Osteocyte (in vitro differentiated cells): ENCODE measurements at regions not wholly inside any gene's neighbourhood (a gene's known extent, or its start where the extent isn't known, plus 50 kb on each side); places are given as distances from the start of the nearest gene placed in this dataset.

Experiments used
- DNase-seq: peaks from one replicate; pipeline ENCODE4 v3.0.0; 2021; ENCODE audit warnings: mixed read lengths; ENCODE audit not compliant: unreplicated experiment; ENCODE audit errors: extremely low spot score
- H3K27ac Mint-ChIP-seq: one replicate; pipeline ENCODE4 v1.8.0; 2021; ENCODE audit warnings: mild to moderate bottlenecking, mixed read lengths; ENCODE audit not compliant: unreplicated experiment
- H3K27me3 Mint-ChIP-seq: one replicate; pipeline ENCODE4 v1.8.0; 2021; ENCODE audit warnings: mixed read lengths; ENCODE audit not compliant: unreplicated experiment
- H3K36me3 Mint-ChIP-seq: one replicate; pipeline ENCODE4 v1.8.0; 2021; ENCODE audit warnings: mixed read lengths; ENCODE audit not compliant: unreplicated experiment
- H3K4me1 Mint-ChIP-seq: one replicate; pipeline ENCODE4 v1.8.0; 2021; ENCODE audit warnings: mixed read lengths; ENCODE audit not compliant: unreplicated experiment
- H3K4me3 Mint-ChIP-seq: one replicate; pipeline ENCODE4 v1.8.0; 2021; ENCODE audit warnings: mild to moderate bottlenecking, moderate library complexity, mixed read lengths; ENCODE audit not compliant: unreplicated experiment
- H3K9me3 Mint-ChIP-seq: one replicate; pipeline ENCODE4 v1.8.0; 2021; ENCODE audit warnings: mixed read lengths; ENCODE audit not compliant: unreplicated experiment
- TF ChIP-seq, protein P1 (sequence below): fragments of 200-600 bp; sonication (generic); IDR thresholded peaks from 2 replicates; pipeline ENCODE4 v1.5.0; 2021; ENCODE audit warnings: antibody characterized with exemption, mild to moderate bottlenecking, moderate library complexity

GRCh38 chr20:22474224-22474623 is 110.1 kb downstream of the FOXA2 start:
- DNase-seq: no peak
- H3K27ac Mint-ChIP-seq: no peak overlapping the region
- H3K27me3 Mint-ChIP-seq: no peaks in the 10 kb centered on the region
- H3K9me3 Mint-ChIP-seq: peaks cover 18% of the 10 kb centered on the region
- H3K4me1 Mint-ChIP-seq: no peaks in the 10 kb centered on the region
- no peaks in the 10 kb centered on the region for H3K36me3 Mint-ChIP-seq
- TF ChIP-seq, protein P1, sequence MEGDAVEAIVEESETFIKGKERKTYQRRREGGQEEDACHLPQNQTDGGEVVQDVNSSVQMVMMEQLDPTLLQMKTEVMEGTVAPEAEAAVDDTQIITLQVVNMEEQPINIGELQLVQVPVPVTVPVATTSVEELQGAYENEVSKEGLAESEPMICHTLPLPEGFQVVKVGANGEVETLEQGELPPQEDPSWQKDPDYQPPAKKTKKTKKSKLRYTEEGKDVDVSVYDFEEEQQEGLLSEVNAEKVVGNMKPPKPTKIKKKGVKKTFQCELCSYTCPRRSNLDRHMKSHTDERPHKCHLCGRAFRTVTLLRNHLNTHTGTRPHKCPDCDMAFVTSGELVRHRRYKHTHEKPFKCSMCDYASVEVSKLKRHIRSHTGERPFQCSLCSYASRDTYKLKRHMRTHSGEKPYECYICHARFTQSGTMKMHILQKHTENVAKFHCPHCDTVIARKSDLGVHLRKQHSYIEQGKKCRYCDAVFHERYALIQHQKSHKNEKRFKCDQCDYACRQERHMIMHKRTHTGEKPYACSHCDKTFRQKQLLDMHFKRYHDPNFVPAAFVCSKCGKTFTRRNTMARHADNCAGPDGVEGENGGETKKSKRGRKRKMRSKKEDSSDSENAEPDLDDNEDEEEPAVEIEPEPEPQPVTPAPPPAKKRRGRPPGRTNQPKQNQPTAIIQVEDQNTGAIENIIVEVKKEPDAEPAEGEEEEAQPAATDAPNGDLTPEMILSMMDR: no peak
- H3K4me3 Mint-ChIP-seq: no peak overlapping the region

GRCh38 chr20:22473293-22473692 is 111.1 kb downstream of the FOXA2 start:
- no peaks in the 10 kb centered on the region for H3K27me3 Mint-ChIP-seq
- H3K9me3 Mint-ChIP-seq: peaks cover 11% of the 10 kb centered on the region
- TF ChIP-seq, protein P1: no peak
- no peak for DNase-seq
- H3K4me3 Mint-ChIP-seq: no peak overlapping the region
- no peak overlapping the region for H3K27ac Mint-ChIP-seq
- no peaks in the 10 kb centered on the region for H3K36me3 Mint-ChIP-seq
- H3K4me1 Mint-ChIP-seq: no peaks in the 10 kb centered on the region

- Mint-ChIP-seq H3K36me3 (no peaks in the 10 kb centered on the region), H3K9me3 (peaks cover 11% of the 10 kb centered on the region), H3K27me3 (no peaks in the 10 kb centered on the region), H3K4me1 (no peaks in the 10 kb centered on the region), H3K4me3 (no peak overlapping the region), H3K27ac (no peak overlapping the region)
- no peak for DNase-seq
- TF ChIP-seq, protein P1: no peak
Measured at GRCh38 chr20:22472447-22473100, 111.8 kb downstream of the FOXA2 start.

- TF ChIP-seq, protein P1: no peak
- H3K4me1 Mint-ChIP-seq: no peaks in the 10 kb centered on the region
- peaks cover 8% of the 10 kb centered on the region for H3K9me3 Mint-ChIP-seq
- DNase-seq: no peak
- H3K27me3 Mint-ChIP-seq: no peaks in the 10 kb centered on the region
- H3K4me3 Mint-ChIP-seq: no peak overlapping the region
- no peak overlapping the region for H3K27ac Mint-ChIP-seq
- no peaks in the 10 kb centered on the region for H3K36me3 Mint-ChIP-seq
Measured at GRCh38 chr20:22471156-22471836, 113.1 kb downstream of the FOXA2 start.

DNA sequence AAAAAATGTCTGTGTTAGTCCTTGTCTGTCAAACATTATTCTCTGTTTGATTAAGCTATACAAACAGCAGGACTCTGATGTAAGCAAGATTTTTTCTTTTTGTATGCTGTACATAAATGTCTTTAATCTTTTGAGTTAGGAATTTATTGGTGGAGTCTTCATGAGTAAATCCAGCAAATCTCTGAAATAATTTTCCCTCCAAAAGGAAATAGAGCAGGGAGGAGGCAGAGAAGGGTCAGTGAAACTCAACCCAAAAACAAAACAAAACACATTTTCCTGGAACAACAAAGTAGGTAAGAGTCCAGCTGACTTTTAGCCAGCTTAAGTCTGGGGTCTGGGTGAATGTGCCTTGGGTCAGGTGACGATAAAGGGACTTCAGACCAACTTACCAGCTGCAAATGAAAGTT is 113.7 kb downstream of the FOXA2 start:
- Mint-ChIP-seq H3K27ac (no peak overlapping the region), H3K36me3 (no peaks in the 10 kb centered on the region), H3K9me3 (peaks cover 8% of the 10 kb centered on the region), H3K27me3 (no peaks in the 10 kb centered on the region), H3K4me1 (no peaks in the 10 kb centered on the region), H3K4me3 (no peak overlapping the region)
- DNase-seq: no peak
- TF ChIP-seq, protein P1: no peak
